C4-2B (cell line): ENCODE measurements at regions not wholly inside any gene's neighbourhood (a gene's known extent, or its start where the extent isn't known, plus 50 kb on each side); places are given as distances from the start of the nearest gene placed in this dataset.

Experiments used
- ZFX ChIP-seq: fragments of 450-650 bp; IDR thresholded peaks from 2 replicates; pipeline ENCODE4 v1.6.1; 2017
- TF ChIP-seq, protein P1 (sequence below): fragments of 450-650 bp; conservative IDR thresholded peaks from 2 replicates; pipeline ENCODE4 v1.5.1; 2017; ENCODE audit warnings: mild to moderate bottlenecking

GRCh38 chr5:56386046-56386445 lies 152.9 kb upstream of the ANKRD55 start:
- TF ChIP-seq, protein P1, sequence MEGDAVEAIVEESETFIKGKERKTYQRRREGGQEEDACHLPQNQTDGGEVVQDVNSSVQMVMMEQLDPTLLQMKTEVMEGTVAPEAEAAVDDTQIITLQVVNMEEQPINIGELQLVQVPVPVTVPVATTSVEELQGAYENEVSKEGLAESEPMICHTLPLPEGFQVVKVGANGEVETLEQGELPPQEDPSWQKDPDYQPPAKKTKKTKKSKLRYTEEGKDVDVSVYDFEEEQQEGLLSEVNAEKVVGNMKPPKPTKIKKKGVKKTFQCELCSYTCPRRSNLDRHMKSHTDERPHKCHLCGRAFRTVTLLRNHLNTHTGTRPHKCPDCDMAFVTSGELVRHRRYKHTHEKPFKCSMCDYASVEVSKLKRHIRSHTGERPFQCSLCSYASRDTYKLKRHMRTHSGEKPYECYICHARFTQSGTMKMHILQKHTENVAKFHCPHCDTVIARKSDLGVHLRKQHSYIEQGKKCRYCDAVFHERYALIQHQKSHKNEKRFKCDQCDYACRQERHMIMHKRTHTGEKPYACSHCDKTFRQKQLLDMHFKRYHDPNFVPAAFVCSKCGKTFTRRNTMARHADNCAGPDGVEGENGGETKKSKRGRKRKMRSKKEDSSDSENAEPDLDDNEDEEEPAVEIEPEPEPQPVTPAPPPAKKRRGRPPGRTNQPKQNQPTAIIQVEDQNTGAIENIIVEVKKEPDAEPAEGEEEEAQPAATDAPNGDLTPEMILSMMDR, result no peak
- no peak for TF ChIP-seq ZFX
